ENCODE measurements at regions not wholly inside any gene's neighbourhood (a gene's known extent, or its start where the extent isn't known, plus 50 kb on each side); places are given as distances from the start of the nearest gene placed in this dataset.

GRCh38 chr2:239532250-239532649 lies 131.4 kb upstream of the HDAC4 start:
- Histone ChIP-seq H2AFZ (ENCODE audit: low read depth, low read length) (no peak overlapping the region), H3K79me2 (ENCODE audit: control insufficient read depth, insufficient read depth, low read length) (no peaks in the 10 kb centered on the region), H4K20me1 (replicated peaks; ENCODE audit: control insufficient read depth, extremely low read depth, insufficient read depth, low read length) (no peaks in the 10 kb centered on the region), H3K9me1 (replicated peaks; ENCODE audit: control insufficient read depth, extremely low read depth, insufficient read depth, low read length) (no peaks in the 10 kb centered on the region), H3K9ac (replicated peaks; ENCODE audit: extremely low read depth, insufficient read depth, low read length) (no peak overlapping the region), H3K4me1 (ENCODE audit: control insufficient read depth, extremely low read depth, insufficient read depth, low read length) (no peaks in the 10 kb centered on the region), H3K9me3 (replicated peaks; ENCODE audit: control insufficient read depth, insufficient read depth, low read length) (no peaks in the 10 kb centered on the region), H3K4me3 (replicated peaks in 1 of 3; ENCODE audit: insufficient read depth in 1 of 3, low read depth in 1 of 3, low read length in 3 of 3) (no peak overlapping the region), H3K36me3 (ENCODE audit: control insufficient read depth in 2 of 2, extremely low read depth in 1 of 2, insufficient read depth in 2 of 2, low read length in 2 of 2) (no peaks in the 10 kb centered on the region), H3K4me2 (ENCODE audit: insufficient read depth, low read length) (no peak overlapping the region), H3K27ac (ENCODE audit: insufficient read depth, low read depth, low read length) (no peak overlapping the region), H3K27me3 (ENCODE audit: control insufficient read depth in 2 of 2, insufficient read depth in 2 of 2, low read length in 2 of 2) (no peaks in the 10 kb centered on the region)
- intact Hi-C loops (cut with micrococcal nuclease): no loop called here
- no TSS peak for BruUV-seq (replicated peaks)
- dilution Hi-C loops (cut with MboI; ENCODE audit: extremely low pct_ligation_motif_present, low sequenced_read_pairs): no loop called here
- no peak for FAIRE-seq
- CTCF ChIA-PET: no interaction called here
- no peak for TF ChIP-seq POLR2AphosphoS5 (IDR thresholded peaks at IDR 0.05; ENCODE audit: insufficient read depth, low read depth, low read length)
- TF ChIP-seq JUN (IDR thresholded peaks at IDR 0.05; ENCODE audit: borderline replicate concordance, insufficient read depth, insufficient read length, low read depth): no peak
- TF ChIP-seq EZH2 (IDR thresholded peaks at IDR 0.05; ENCODE audit: borderline replicate concordance, low read depth, low read length, severe bottlenecking): no peak
- TF ChIP-seq CTCF (IDR thresholded peaks at IDR 0.05; ENCODE audit: extremely low read depth in 1 of 2, insufficient read depth in 1 of 2, low read depth in 1 of 2, low read length in 2 of 2): no peak
- TF ChIP-seq MAX (IDR thresholded peaks at IDR 0.05; ENCODE audit: insufficient read depth, insufficient read length): no peak
- TF ChIP-seq FOS (IDR thresholded peaks at IDR 0.05; ENCODE audit: borderline replicate concordance, insufficient read depth, low read length): no peak
- TF ChIP-seq MYC (IDR thresholded peaks at IDR 0.05; ENCODE audit: low read depth, low read length): no peak
- TF ChIP-seq GATA2 (IDR thresholded peaks at IDR 0.05; ENCODE audit: insufficient read depth, insufficient read length, low read depth, low read length): no peak
- no peak for TF ChIP-seq POLR2A (IDR thresholded peaks at IDR 0.05; ENCODE audit: low read depth, low read length)
- POLR2A ChIA-PET: no interaction called here
- DNase-seq (ENCODE audit: low read depth, low spot score): no peak
